ENCODE measurements at regions not wholly inside any gene's neighbourhood (a gene's known extent, or its start where the extent isn't known, plus 50 kb on each side); places are given as distances from the start of the nearest gene placed in this dataset.

DNA sequence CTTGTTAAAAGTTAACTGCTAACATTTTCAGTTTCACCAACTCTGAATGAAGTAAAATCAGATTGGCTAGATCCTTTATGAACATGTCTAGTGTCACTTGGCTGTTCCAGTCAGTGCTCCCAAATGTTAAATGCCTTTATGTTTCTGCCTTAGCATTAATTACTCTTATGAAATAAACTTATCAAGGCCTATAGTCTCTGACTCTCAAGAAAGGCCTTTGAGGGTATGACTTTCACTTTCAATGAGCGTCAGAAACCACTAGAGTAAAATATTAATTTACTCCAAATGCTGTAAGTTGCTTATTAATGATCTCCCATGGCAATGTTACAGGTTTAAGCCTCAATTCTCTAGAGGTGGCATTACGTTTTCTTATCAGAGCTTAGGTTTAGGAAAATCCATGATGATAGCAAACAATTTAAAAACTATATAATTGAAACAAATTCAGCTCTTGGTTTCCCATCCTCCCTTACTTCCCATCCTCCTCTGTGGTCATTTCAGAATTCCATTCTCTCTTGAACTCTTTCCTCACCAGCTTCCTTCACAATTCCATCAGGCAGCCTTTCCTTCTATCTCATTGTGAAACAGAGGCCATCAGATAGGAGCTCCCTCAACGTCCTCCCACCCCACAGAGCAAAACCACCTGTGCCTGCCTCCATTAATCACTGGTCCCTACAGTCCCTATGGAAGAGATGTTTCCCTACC is 108.6 kb upstream of the COP1 start:
- TF ChIP-seq ZNF776 (tag by site-specific recombination; IDR thresholded peaks at IDR 0.05; ENCODE audit: borderline replicate concordance): no peak
- TF ChIP-seq CTCF (tag by site-specific recombination; IDR thresholded peaks at IDR 0.05): no peak
- TF ChIP-seq ZNF501 (tag by site-specific recombination; IDR thresholded peaks at IDR 0.05): no peak
- TF ChIP-seq ZBTB8A (tag by site-specific recombination; IDR thresholded peaks at IDR 0.05): no peak
- TF ChIP-seq ZNF23 (tag by site-specific recombination; IDR thresholded peaks at IDR 0.05; ENCODE audit: borderline replicate concordance): no peak
- no peak for TF ChIP-seq KLF16 (tag by site-specific recombination; IDR thresholded peaks at IDR 0.05)
- no peak for TF ChIP-seq ZFP69B (tag by site-specific recombination; IDR thresholded peaks at IDR 0.05)
- TF ChIP-seq YY1 (tag by site-specific recombination; IDR thresholded peaks at IDR 0.05): no peak
- no peak for TF ChIP-seq MEIS1 (CRISPR knock-in tag; IDR thresholded peaks at IDR 0.05; ENCODE audit: borderline replicate concordance)
- no peak for TF ChIP-seq ZNF768 (tag by site-specific recombination; IDR thresholded peaks at IDR 0.05)
- TF ChIP-seq RBAK (tag by site-specific recombination; IDR thresholded peaks at IDR 0.05): no peak
- no peak for TF ChIP-seq ZNF311 (tag by site-specific recombination; IDR thresholded peaks at IDR 0.05; ENCODE audit: borderline replicate concordance)
- no peak for TF ChIP-seq ZNF777 (tag by site-specific recombination; IDR thresholded peaks at IDR 0.05; ENCODE audit: borderline replicate concordance)
- no peak for TF ChIP-seq SETDB1 (IDR thresholded peaks at IDR 0.05; ENCODE audit: insufficient read length, low read length)

Measured in HEK293 (cell line).